Ovary (tissue), 1 donor: ENCODE measurements at regions not wholly inside any gene's neighbourhood (a gene's known extent, or its start where the extent isn't known, plus 50 kb on each side); places are given as distances from the start of the nearest gene placed in this dataset.

Source experiments
- EP300 ChIP-seq: sonication (generic); formaldehyde crosslinking; IDR thresholded peaks from one replicate; pipeline ENCODE4 v1.6.1; 2017; ENCODE audit warnings: antibody characterized with exemption
- POLR2A ChIP-seq: fragments of 450-650 bp; IDR thresholded peaks from one replicate; pipeline ENCODE4 v1.6.1; 2017; ENCODE audit warnings: antibody characterized with exemption, mild to moderate bottlenecking, moderate library complexity

DNA sequence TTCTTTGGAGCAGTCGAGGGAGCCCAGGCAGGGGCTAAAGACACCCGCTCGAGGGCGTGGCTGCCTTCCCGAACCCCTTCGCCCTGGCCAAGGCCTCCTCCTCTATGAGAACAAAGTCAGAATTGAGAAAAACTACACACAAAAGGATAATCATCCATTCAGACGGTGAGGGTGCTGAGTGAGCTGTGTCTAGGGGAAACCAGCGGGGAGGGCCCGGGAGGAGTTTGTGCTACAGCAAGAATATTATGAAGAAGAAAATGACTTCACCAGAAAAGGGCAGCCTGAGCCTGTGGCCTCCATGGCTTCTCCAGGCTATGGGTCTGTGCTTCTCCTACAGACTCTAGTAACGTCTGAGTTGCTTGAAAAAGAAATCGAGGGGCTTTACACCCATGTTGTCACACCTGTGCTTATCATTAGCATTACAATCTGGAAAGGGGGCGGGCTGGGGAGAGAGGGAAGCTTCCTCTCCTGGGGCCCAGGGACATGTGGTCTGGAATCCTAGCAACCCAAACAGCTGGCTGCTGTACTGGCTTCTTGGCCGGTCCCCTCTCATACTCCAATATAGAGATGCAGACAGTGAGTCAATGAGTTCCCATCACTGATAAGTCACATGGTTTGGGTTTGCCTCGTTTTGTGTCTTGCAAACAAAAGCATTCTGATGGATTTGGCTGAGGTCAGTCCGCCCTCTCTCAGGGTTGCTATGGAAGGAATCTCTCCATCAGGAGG is 52.0 kb upstream of the ARL4C start:
- TF ChIP-seq EP300 (no peak), POLR2A (no peak)
